HepG2 (cell line): ENCODE measurements at regions not wholly inside any gene's neighbourhood (a gene's known extent, or its start where the extent isn't known, plus 50 kb on each side); places are given as distances from the start of the nearest gene placed in this dataset.

Source experiments
- ELF4 ChIP-seq: sonication (generic); formaldehyde crosslinking; IDR thresholded peaks from 2 replicates; pipeline ENCODE4 v1.5.0; 2020; ENCODE audit warnings: missing genetic modification reagents, mild to moderate bottlenecking, moderate library complexity, borderline replicate concordance
- HDAC2 ChIP-seq: sonication (generic); formaldehyde crosslinking; IDR thresholded peaks from 2 replicates; pipeline ENCODE4 v1.4.0; 2020; ENCODE audit warnings: missing genetic modification reagents
- POLR2A ChIP-seq, 2 experiments: IDR thresholded peaks; 2 replicates each; pipeline ENCODE4 v1.6.1; 2011; ENCODE audit warnings: low read depth in 2 of 2, low read length in 2 of 2, mild to moderate bottlenecking in 1 of 2, moderate library complexity in 1 of 2; ENCODE audit not compliant: insufficient read depth in 1 of 2
- ZBTB33 ChIP-seq: sonication (generic); formaldehyde crosslinking; IDR thresholded peaks from 2 replicates; pipeline ENCODE4 v1.4.0; 2020; ENCODE audit warnings: missing genetic modification reagents
- ZFAT ChIP-seq: sonication (generic); formaldehyde crosslinking; conservative IDR thresholded peaks from 2 replicates; pipeline ENCODE4 v1.8.1; 2023; ENCODE audit warnings: missing genetic modification reagents, inconsistent platforms
- ZFP37 ChIP-seq: sonication (generic); formaldehyde crosslinking; IDR thresholded peaks from 2 replicates; pipeline ENCODE4 v1.4.0; 2020; ENCODE audit warnings: missing genetic modification reagents, borderline replicate concordance
- ZNF530 ChIP-seq: sonication (generic); formaldehyde crosslinking; IDR thresholded peaks from 2 replicates; pipeline ENCODE4 v1.5.0; 2020; ENCODE audit warnings: low read depth, mild to moderate bottlenecking, missing genetic modification reagents
- ZNF7 ChIP-seq: IDR thresholded peaks from 2 replicates; pipeline ENCODE4 v1.6.1; 2016; ENCODE audit warnings: missing biosample characterization, missing genetic modification reagents

GRCh38 chr11:115005663-115006062 is 327.3 kb downstream of the NXPE2 start:
- TF ChIP-seq ZFAT (CRISPR knock-in tag) (no peak), ZFP37 (CRISPR knock-in tag) (no peak), ZNF530 (CRISPR knock-in tag) (no peak), HDAC2 (CRISPR knock-in tag) (no peak), POLR2A (IDR thresholded peaks at IDR 0.05; ENCODE audit: insufficient read depth in 1 of 2, low read depth in 2 of 2, low read length in 2 of 2) (no peak), ELF4 (CRISPR knock-in tag) (no peak), ZNF7 (CRISPR knock-in tag) (no peak), ZBTB33 (CRISPR knock-in tag) (no peak)
